ENCODE measurements at regions not wholly inside any gene's neighbourhood (a gene's known extent, or its start where the extent isn't known, plus 50 kb on each side); places are given as distances from the start of the nearest gene placed in this dataset.

DNA sequence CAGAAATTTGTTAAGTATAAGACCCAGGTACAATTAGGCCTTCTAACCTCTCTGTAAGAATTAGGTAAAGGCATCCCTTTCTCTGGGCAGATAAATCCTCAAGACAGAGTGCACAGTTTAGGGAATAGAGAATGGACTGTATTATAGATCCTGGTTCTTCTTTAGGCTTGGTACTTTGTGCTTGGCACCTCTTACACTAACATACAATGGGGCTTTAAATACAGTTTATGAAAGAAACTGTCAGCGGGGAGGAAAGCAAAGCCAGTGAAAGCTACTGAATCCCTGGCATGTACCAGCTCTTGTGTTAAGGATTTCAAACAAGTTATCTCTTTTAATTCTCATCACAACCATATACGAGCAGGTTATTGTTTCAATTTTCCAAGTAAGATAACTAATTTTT, 1350.0 kb downstream of the ADGRL3 start:
- TF ChIP-seq Cebpa-rat (IDR thresholded peaks at IDR 0.05): no peak
- H3K9ac ChIP-seq: no peak overlapping the region
- H4K20me1 ChIP-seq: no peaks in the 10 kb centered on the region
- no peaks in the 10 kb centered on the region for H3K27me3 ChIP-seq
- H3K4me1 ChIP-seq: no peaks in the 10 kb centered on the region
- no peak overlapping the region for H3K4me2 ChIP-seq
- H3K27ac ChIP-seq: no peak overlapping the region
- no peaks in the 10 kb centered on the region for H3K36me3 ChIP-seq
- H3K9me3 ChIP-seq: no peaks in the 10 kb centered on the region
- H3K4me3 ChIP-seq: no peak overlapping the region

DNA sequence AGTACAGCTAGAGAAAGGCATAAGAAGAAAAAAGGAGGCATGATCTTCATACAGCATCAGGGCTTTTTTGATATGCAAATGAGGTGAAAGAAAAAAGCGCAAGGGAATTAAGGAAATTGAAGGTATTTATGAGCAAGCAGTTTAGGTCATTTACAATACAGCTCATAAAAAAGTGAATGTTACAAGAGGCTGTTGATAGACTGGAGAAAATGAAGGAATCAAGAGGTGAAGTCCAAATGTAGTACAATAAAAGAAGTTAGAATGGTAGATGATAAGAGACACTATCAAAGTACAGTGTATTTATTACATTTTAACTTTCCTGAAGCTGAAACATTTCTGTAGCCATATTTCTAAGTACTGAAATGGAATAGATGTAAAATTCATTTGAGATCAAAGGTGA, 1349.5 kb downstream of the ADGRL3 start:
- no peak overlapping the region for H3K9ac ChIP-seq
- H3K27ac ChIP-seq: no peak overlapping the region
- H3K36me3 ChIP-seq: no peaks in the 10 kb centered on the region
- no peaks in the 10 kb centered on the region for H3K27me3 ChIP-seq
- H3K4me2 ChIP-seq: no peak overlapping the region
- H3K4me3 ChIP-seq: no peak overlapping the region
- H3K9me3 ChIP-seq: no peaks in the 10 kb centered on the region
- no peak for TF ChIP-seq Cebpa-rat (IDR thresholded peaks at IDR 0.05)
- no peaks in the 10 kb centered on the region for H3K4me1 ChIP-seq
- no peaks in the 10 kb centered on the region for H4K20me1 ChIP-seq

DNA sequence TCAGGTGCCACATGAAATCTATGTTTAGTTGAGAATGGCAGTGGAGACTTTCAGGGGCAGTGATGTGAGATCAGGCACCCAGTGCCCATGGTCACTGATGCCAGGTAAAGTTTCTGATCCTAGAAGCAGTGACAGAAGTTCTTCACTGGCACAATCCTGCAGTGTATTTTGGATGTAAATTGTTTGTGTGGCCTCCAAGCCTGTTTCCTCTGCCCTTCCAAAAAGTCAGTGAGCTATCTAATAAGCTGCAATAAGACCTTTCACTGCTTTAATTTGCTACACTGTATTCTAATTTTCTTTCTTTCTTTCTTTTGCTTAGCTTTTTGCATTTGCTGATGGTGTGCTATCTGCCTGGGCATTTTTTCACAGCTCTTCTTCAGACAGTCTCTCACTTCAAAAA, 1348.6 kb downstream of the ADGRL3 start:
- H4K20me1 ChIP-seq: no peaks in the 10 kb centered on the region
- no peak overlapping the region for H3K27ac ChIP-seq
- no peak overlapping the region for H3K4me2 ChIP-seq
- TF ChIP-seq Cebpa-rat (IDR thresholded peaks at IDR 0.05): no peak
- no peaks in the 10 kb centered on the region for H3K27me3 ChIP-seq
- no peaks in the 10 kb centered on the region for H3K36me3 ChIP-seq
- H3K9me3 ChIP-seq: no peaks in the 10 kb centered on the region
- H3K9ac ChIP-seq: no peak overlapping the region
- H3K4me1 ChIP-seq: no peaks in the 10 kb centered on the region
- H3K4me3 ChIP-seq: no peak overlapping the region

DNA sequence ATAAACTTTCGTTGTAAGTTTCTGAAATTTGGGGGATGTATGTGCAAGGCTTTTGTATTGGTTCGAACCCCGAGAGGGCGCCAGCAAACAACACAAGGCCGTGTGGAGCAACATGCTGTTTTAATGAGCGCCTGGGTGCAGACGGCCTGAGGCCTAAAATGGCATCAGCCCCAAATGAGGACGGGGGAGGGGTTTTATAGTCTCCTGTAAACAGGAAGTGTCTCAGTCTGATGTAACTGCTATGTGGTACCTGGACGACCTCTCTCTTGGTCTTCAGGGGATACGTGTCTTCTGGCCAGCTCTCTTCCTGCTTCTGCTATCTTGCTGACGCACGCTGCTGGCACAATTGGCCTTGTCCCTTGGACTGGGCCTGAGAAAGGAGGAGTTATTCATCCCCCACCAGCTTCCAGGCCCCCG, 1348.0 kb downstream of the ADGRL3 start:
- Histone ChIP-seq H3K4me1 (no peaks in the 10 kb centered on the region), H3K36me3 (no peaks in the 10 kb centered on the region), H3K27ac (no peak overlapping the region), H3K4me3 (no peak overlapping the region), H4K20me1 (no peaks in the 10 kb centered on the region), H3K27me3 (no peaks in the 10 kb centered on the region), H3K4me2 (no peak overlapping the region), H3K9ac (no peak overlapping the region), H3K9me3 (no peaks in the 10 kb centered on the region)
- TF ChIP-seq Cebpa-rat (IDR thresholded peaks at IDR 0.05): no peak

DNA sequence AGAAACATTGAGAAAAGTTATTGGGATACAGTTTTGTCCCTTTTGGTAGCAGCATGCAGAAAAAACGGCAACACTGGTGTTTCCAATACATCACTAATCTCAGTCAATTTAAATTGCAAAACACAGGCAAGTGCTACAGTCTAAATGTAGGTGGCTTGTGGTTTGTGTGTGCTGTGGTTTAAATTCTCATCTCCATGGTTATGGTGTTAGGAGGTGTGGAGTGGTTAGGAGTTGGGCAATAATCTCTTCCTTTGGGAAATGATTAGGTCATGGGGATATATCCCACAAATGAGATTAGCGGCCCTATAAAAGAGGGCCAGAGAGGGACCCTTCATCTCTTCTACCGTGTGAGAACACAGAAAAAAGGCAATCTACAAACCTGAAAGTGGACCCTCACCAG, 1344.3 kb downstream of the ADGRL3 start:
- H4K20me1 ChIP-seq: no peaks in the 10 kb centered on the region
- no peaks in the 10 kb centered on the region for H3K36me3 ChIP-seq
- H3K9ac ChIP-seq: no peak overlapping the region
- no peaks in the 10 kb centered on the region for H3K9me3 ChIP-seq
- no peak overlapping the region for H3K27ac ChIP-seq
- TF ChIP-seq Cebpa-rat (IDR thresholded peaks at IDR 0.05): no peak
- no peaks in the 10 kb centered on the region for H3K4me1 ChIP-seq
- no peaks in the 10 kb centered on the region for H3K27me3 ChIP-seq
- H3K4me2 ChIP-seq: no peak overlapping the region
- no peak overlapping the region for H3K4me3 ChIP-seq

DNA sequence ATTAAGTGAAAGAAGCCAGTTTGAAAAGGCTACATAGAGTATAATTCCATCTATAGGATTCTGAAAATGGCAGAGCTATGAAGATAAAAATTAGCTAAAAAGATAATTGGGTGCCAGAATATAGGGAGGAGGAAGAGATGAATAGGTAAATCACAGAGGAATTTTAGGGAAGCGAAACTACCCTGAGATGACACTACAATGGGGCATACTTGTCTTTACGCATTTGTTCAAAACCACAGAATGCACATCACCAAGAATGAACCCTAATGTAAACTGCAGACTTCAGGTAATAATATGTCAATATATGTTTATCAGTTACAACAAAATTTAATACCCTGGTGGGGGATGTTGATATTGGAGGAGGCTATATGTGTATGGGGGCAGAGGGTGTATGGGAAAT, 1342.9 kb downstream of the ADGRL3 start:
- Histone ChIP-seq H3K36me3 (no peaks in the 10 kb centered on the region), H3K27me3 (no peaks in the 10 kb centered on the region), H4K20me1 (no peaks in the 10 kb centered on the region), H3K4me2 (no peak overlapping the region), H3K4me3 (no peak overlapping the region), H3K4me1 (no peaks in the 10 kb centered on the region), H3K27ac (no peak overlapping the region), H3K9ac (no peak overlapping the region), H3K9me3 (peaks cover 2% of the 10 kb centered on the region; the same call in 1 of the 2 replicates)
- no peak for TF ChIP-seq Cebpa-rat (IDR thresholded peaks at IDR 0.05)

DNA sequence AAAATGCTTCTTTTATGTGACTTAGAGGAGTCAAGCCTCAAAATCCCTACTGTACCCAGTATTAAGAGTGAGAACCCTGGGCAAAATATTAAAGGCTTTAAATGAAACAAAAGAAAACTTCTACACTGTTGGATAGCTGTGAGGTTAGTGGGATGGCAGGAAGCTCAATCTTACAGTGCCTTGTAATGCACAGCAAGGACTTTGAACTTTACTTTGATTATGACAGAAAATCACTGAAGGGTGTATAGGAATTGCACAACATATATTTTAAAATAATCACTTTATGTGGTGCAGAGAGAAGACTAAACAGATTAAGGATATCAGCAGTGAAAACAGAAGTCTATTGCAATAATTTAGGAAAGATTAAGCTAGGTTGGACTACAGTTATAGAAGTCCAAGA, 1333.4 kb downstream of the ADGRL3 start:
- TF ChIP-seq Cebpa-rat (IDR thresholded peaks at IDR 0.05): no peak
- no peaks in the 10 kb centered on the region for H4K20me1 ChIP-seq
- no peak overlapping the region for H3K4me2 ChIP-seq
- no peak overlapping the region for H3K4me3 ChIP-seq
- no peak overlapping the region for H3K9ac ChIP-seq
- H3K27ac ChIP-seq: no peak overlapping the region
- H3K4me1 ChIP-seq: no peaks in the 10 kb centered on the region
- H3K27me3 ChIP-seq: no peaks in the 10 kb centered on the region
- H3K9me3 ChIP-seq: peaks cover 7% of the 10 kb centered on the region; the same call in 1 of the 2 replicates
- H3K36me3 ChIP-seq: no peaks in the 10 kb centered on the region

DNA sequence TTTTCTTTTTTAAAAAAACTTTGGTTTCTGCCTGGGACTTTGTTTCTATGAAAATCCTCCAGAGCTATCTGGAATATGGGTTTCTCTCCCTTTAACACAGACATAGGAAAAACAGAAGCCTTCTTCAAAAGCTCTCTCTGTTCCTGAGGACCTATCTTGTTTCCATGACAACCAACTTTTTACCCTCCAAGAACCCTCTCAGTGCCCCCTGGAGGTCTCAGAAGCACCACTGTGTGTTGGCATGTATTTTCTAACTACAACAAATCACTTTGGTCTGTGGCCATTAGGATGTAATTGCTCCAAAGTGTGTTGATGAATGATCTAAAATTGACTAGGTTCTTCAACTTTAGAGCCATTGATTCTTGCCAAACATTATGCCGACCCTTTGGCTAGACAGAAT, 1331.6 kb downstream of the ADGRL3 start:
- Histone ChIP-seq H4K20me1 (no peaks in the 10 kb centered on the region), H3K36me3 (no peaks in the 10 kb centered on the region), H3K9ac (no peak overlapping the region), H3K9me3 (no peaks in the 10 kb centered on the region), H3K4me1 (no peaks in the 10 kb centered on the region), H3K27me3 (no peaks in the 10 kb centered on the region), H3K4me3 (no peak overlapping the region), H3K4me2 (no peak overlapping the region), H3K27ac (no peak overlapping the region)
- TF ChIP-seq Cebpa-rat (IDR thresholded peaks at IDR 0.05): no peak

DNA sequence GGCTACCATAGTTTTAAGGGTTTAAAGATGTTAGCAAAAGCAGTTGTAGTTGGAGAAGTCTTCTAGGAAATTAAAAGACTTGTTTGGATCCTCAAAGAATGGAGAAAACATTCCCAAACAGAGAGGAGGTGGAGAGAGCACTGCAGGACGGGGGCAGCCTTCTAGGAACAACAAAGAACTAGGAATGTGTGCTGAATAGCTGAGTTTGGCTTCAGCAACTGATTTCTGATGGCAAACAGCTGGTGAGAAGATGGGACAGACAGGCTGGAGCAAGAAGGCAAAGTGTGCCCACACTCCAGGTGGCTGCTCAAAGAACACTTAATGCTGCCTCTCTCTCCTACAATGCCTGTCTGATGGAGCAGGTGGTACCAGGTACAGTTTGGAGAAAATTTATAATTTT, 1331.1 kb downstream of the ADGRL3 start:
- TF ChIP-seq Cebpa-rat (IDR thresholded peaks at IDR 0.05): no peak
- Histone ChIP-seq H3K9me3 (no peaks in the 10 kb centered on the region), H4K20me1 (no peaks in the 10 kb centered on the region), H3K27me3 (no peaks in the 10 kb centered on the region), H3K4me2 (no peak overlapping the region), H3K36me3 (no peaks in the 10 kb centered on the region), H3K4me3 (no peak overlapping the region), H3K9ac (no peak overlapping the region), H3K4me1 (no peaks in the 10 kb centered on the region), H3K27ac (no peak overlapping the region)

DNA sequence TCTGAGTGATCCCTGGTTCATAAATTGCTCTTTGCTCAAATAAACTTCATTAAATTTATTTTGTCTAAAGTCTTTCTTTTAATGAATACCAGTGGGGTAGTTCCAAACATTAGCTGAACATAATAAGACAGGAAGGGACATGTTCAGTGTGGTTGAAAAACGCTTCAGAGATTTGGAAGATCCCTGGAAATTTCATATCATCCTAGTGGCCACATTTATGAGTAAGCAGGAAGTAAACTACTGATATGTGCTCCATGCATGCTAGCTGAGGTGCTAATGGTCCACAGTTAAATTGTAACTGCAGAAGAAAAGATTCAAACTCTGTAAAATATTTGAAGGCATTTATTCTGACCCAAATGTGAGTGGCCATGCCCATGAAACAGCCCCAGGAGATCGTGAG, 1328.7 kb downstream of the ADGRL3 start:
- H3K36me3 ChIP-seq: no peaks in the 10 kb centered on the region
- no peaks in the 10 kb centered on the region for H4K20me1 ChIP-seq
- H3K4me1 ChIP-seq: no peaks in the 10 kb centered on the region
- no peaks in the 10 kb centered on the region for H3K27me3 ChIP-seq
- TF ChIP-seq Cebpa-rat (IDR thresholded peaks at IDR 0.05): no peak
- no peak overlapping the region for H3K27ac ChIP-seq
- no peak overlapping the region for H3K4me3 ChIP-seq
- H3K9me3 ChIP-seq: peaks cover 14% of the 10 kb centered on the region; the same call in 1 of the 2 replicates
- no peak overlapping the region for H3K4me2 ChIP-seq
- H3K9ac ChIP-seq: no peak overlapping the region

DNA sequence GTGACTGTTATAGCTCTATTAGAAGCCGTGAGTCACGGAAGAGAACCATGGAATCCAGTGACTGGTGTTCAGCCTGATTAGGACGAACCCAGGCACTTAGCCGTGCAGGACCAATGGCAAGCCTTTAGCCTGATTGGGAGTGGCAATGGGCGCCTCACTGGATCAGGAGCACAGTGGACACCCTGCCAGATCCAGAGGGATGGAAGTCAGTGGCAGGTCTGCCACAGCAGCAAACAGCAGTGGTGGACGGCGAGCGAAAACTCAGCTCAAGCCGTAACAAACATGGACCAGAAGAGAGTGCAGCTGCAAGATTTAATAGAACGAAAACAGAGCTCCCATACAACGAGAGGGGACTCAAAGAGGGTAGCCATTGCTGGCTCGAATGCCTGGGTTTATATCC, 1326.5 kb downstream of the ADGRL3 start:
- Histone ChIP-seq H3K27ac (no peak overlapping the region), H3K4me3 (no peak overlapping the region), H3K4me1 (no peaks in the 10 kb centered on the region), H3K9ac (no peak overlapping the region), H4K20me1 (no peaks in the 10 kb centered on the region), H3K36me3 (no peaks in the 10 kb centered on the region), H3K27me3 (no peaks in the 10 kb centered on the region), H3K4me2 (no peak overlapping the region), H3K9me3 (peaks cover 14% of the 10 kb centered on the region; the same call in 1 of the 2 replicates)
- no peak for TF ChIP-seq Cebpa-rat (IDR thresholded peaks at IDR 0.05)
